WI38 (cell line): ENCODE measurements at regions not wholly inside any gene's neighbourhood (a gene's known extent, or its start where the extent isn't known, plus 50 kb on each side); places are given as distances from the start of the nearest gene placed in this dataset.

Experiments
- H3K4me3 ChIP-seq: 2 replicates; pipeline ENCODE4 v1.5.1; 2011; ENCODE audit warnings: low read depth, mild to moderate bottlenecking, control low read depth, low read length
- TF ChIP-seq, protein P1 (sequence below): IDR thresholded peaks from 2 replicates; pipeline ENCODE4 v1.5.1; 2012; ENCODE audit warnings: low read depth, mild to moderate bottlenecking, control low read depth, low read length

DNA sequence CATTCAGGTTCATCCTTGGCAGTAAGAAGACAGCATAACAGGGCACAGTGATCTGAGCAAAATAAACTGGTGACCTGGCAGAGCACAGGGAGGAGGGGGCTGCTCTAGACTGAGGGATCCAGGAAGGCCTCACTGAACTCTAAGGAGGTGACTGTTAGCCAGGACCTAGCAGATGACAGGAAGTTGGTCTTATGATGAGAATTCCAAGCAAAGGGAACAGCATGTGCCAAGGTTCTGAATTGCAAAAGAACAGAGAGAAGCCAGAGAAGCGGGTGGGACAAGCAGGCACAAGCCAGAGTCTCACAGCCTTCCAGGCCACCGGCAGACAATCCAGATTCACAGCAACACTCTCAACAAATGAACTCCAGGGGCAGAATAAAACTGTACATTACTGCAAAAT lies 152.7 kb upstream of the PTPRM start:
- H3K4me3 ChIP-seq: no peak overlapping the region
- TF ChIP-seq, protein P1, sequence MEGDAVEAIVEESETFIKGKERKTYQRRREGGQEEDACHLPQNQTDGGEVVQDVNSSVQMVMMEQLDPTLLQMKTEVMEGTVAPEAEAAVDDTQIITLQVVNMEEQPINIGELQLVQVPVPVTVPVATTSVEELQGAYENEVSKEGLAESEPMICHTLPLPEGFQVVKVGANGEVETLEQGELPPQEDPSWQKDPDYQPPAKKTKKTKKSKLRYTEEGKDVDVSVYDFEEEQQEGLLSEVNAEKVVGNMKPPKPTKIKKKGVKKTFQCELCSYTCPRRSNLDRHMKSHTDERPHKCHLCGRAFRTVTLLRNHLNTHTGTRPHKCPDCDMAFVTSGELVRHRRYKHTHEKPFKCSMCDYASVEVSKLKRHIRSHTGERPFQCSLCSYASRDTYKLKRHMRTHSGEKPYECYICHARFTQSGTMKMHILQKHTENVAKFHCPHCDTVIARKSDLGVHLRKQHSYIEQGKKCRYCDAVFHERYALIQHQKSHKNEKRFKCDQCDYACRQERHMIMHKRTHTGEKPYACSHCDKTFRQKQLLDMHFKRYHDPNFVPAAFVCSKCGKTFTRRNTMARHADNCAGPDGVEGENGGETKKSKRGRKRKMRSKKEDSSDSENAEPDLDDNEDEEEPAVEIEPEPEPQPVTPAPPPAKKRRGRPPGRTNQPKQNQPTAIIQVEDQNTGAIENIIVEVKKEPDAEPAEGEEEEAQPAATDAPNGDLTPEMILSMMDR: no peak

GRCh38 chr18:7415081-7415894 lies 151.8 kb upstream of the PTPRM start:
- no peak overlapping the region for H3K4me3 ChIP-seq
- TF ChIP-seq, protein P1: no peak

GRCh38 chr18:7417727-7418126 lies 149.4 kb upstream of the PTPRM start:
- TF ChIP-seq, protein P1: no peak
- H3K4me3 ChIP-seq: no peak overlapping the region

DNA sequence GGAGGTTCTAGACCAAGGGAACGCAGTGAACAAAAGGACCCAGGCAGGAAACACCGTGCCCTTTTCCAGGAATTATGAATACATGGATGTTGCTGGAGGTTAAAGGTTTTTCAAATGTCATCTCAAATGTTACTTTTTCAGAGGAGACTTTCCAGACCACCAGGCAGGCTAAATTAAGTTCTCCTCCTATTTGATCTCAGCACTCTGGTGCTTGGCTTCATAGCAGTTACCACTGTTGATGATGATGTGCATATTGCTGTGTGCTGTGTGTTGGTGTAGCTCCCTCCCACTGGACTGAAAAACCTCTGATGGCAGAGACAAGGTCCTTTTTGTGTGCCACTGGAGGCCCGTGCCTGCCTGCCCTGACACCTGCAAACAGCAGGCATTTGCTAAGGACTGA lies 137.3 kb upstream of the PTPRM start:
- no peak overlapping the region for H3K4me3 ChIP-seq
- TF ChIP-seq, protein P1: no peak

- TF ChIP-seq, protein P1: no peak
These were observed 130.9 kb upstream of the PTPRM start for GRCh38 chr18:7436166-7436565.

DNA sequence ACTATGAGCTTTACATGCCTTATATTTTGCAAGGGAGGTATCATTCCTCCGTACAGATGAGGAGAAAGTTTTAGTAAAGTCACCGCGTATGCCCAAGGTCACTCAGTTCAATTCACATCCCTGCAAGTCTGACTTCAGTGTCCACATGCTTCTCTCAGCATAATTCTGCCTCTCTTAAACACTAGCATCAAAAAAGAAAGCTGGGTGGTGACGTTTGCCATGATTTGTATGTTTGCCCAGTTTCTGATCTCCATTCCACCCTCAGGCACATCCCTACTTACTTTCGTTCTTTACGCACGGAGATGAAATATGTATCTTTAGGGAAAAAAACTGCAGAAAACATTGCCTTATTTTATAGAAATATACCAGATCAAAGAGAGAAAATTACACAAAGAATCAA lies 129.2 kb upstream of the PTPRM start:
- no peak overlapping the region for H3K4me3 ChIP-seq
- TF ChIP-seq, protein P1: no peak

More at GRCh38 chr18:7436166-7436565, 130.9 kb upstream of the PTPRM start:
- no peak overlapping the region for H3K4me3 ChIP-seq

DNA sequence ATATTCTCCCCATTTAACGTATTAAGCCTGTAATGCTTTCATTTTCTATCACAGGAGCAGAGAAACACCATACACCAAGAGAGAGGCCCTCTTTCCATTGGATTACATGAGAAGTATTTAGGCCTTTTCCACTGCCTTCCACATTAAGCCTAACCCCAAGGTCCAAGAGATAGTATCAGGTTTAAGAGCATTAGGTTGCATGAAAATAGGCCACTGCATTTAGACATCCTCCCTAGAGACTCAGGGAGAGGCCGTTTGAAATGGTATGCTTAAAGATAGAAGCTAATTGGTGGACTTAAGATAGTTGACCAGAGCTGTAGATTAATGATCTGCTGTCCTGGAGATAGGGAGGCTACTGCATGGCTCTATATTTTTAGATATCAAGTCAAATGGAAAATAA lies 128.5 kb upstream of the PTPRM start:
- no peak overlapping the region for H3K4me3 ChIP-seq
- TF ChIP-seq, protein P1: no peak
